GM23338 (cell line): ENCODE measurements at regions not wholly inside any gene's neighbourhood (a gene's known extent, or its start where the extent isn't known, plus 50 kb on each side); places are given as distances from the start of the nearest gene placed in this dataset.

Experiments used
- ATAC-seq: fragments of 200-7000 bp; cut with Tn5 transposase; 3 replicates; pipeline ENCODE4 v1.9.1; 2020
- DNase-seq: peaks from one replicate; pipeline ENCODE4 v3.0.0-alpha.2; 2015; ENCODE audit warnings: low spot score
- H2AFZ ChIP-seq: fragments of 200-600 bp; sonication (generic); 2 replicates; pipeline ENCODE4 v1.8.0; 2016; ENCODE audit warnings: antibody characterized with exemption, mild to moderate bottlenecking, moderate library complexity
- H3F3A ChIP-seq: fragments of 200-600 bp; sonication (generic); replicated peaks from 2 replicates; pipeline ENCODE4 v1.8.0; 2017; ENCODE audit warnings: antibody characterized with exemption, mixed run types, low read depth
- H3K27ac ChIP-seq: fragments of 200-600 bp; sonication (generic); 2 replicates; pipeline ENCODE4 v1.6.1; 2016; ENCODE audit warnings: low read depth
- H3K27me3 ChIP-seq: fragments of 200-600 bp; sonication (generic); 2 replicates; pipeline ENCODE4 v1.8.0; 2016; ENCODE audit warnings: mild to moderate bottlenecking, mixed run types, moderate library complexity; ENCODE audit not compliant: insufficient read depth
- H3K36me3 ChIP-seq: fragments of 200-600 bp; sonication (generic); 2 replicates; pipeline ENCODE4 v1.8.0; 2016; ENCODE audit warnings: mild to moderate bottlenecking; ENCODE audit not compliant: insufficient read depth
- H3K4me1 ChIP-seq: fragments of 200-600 bp; sonication (generic); 2 replicates; pipeline ENCODE4 v1.8.0; 2016; ENCODE audit warnings: mild to moderate bottlenecking, moderate library complexity; ENCODE audit not compliant: insufficient read depth
- H3K4me2 ChIP-seq: fragments of 200-600 bp; sonication (generic); 2 replicates; pipeline ENCODE4 v1.7.1; 2017; ENCODE audit warnings: mixed run types
- H3K4me3 ChIP-seq: fragments of 200-600 bp; sonication (generic); 2 replicates; pipeline ENCODE4 v1.6.1; 2016; ENCODE audit warnings: mixed run types
- H3K79me2 ChIP-seq: fragments of 200-600 bp; sonication (generic); replicated peaks from 2 replicates; pipeline ENCODE4 v1.8.0; 2017; ENCODE audit warnings: mild to moderate bottlenecking; ENCODE audit not compliant: insufficient read depth
- H3K9me2 ChIP-seq: fragments of 200-600 bp; sonication (generic); 2 replicates; pipeline ENCODE4 v1.8.0; 2017; ENCODE audit not compliant: insufficient read depth
- H4K20me1 ChIP-seq: fragments of 200-600 bp; sonication (generic); replicated peaks from 2 replicates; pipeline ENCODE4 v1.8.0; 2017; ENCODE audit warnings: mild to moderate bottlenecking; ENCODE audit not compliant: insufficient read depth
- H3K27ac Mint-ChIP-seq: 2 replicates; pipeline ENCODE4 v1.8.0; 2020; ENCODE audit warnings: inconsistent platforms, mild to moderate bottlenecking, moderate library complexity, mixed read lengths
- H3K27me3 Mint-ChIP-seq: 3 replicates; pipeline ENCODE4 v1.8.0; 2022; ENCODE audit warnings: low read depth, mild to moderate bottlenecking, moderate library complexity, mixed read lengths, inconsistent platforms; ENCODE audit not compliant: insufficient read depth, poor library complexity
- H3K36me3 Mint-ChIP-seq: 3 replicates; pipeline ENCODE4 v1.8.0; 2021; ENCODE audit warnings: low read depth, mild to moderate bottlenecking, inconsistent platforms, moderate library complexity, mixed read lengths
- H3K4me1 Mint-ChIP-seq: 3 replicates; pipeline ENCODE4 v1.8.0; 2020; ENCODE audit warnings: mild to moderate bottlenecking, inconsistent platforms, mixed read lengths
- H3K4me3 Mint-ChIP-seq: 3 replicates; pipeline ENCODE4 v1.8.0; 2021; ENCODE audit warnings: moderate library complexity, mild to moderate bottlenecking, inconsistent platforms, mixed read lengths
- H3K9me3 Mint-ChIP-seq: 3 replicates; pipeline ENCODE4 v1.8.0; 2020; ENCODE audit warnings: moderate library complexity, mild to moderate bottlenecking, inconsistent platforms, mixed read lengths
- CREB1 ChIP-seq: fragments of 250-450 bp; sonication (Bioruptor Pico); IDR thresholded peaks from 2 replicates; pipeline ENCODE4 v1.5.0; 2020; ENCODE audit warnings: low read depth, mild to moderate bottlenecking, moderate library complexity
- CTCF ChIP-seq, 2 experiments: fragments of 200-600 bp in 1 of 2; sonication (generic) in 1 of 2; conservative IDR thresholded peaks; 2 replicates each; pipeline versions ENCODE4 v1.5.1 to v1.6.1; 2016 to 2017; ENCODE audit warnings: antibody characterized with exemption in 2 of 2, low read depth in 2 of 2, mild to moderate bottlenecking in 2 of 2, moderate library complexity in 1 of 2
- ETS1 ChIP-seq: IDR thresholded peaks from 2 replicates; pipeline ENCODE4 v1.6.1; 2016; ENCODE audit warnings: antibody characterized with exemption
- JUNB ChIP-seq: IDR thresholded peaks from one replicate; pipeline ENCODE4 v1.6.1; 2016; ENCODE audit warnings: antibody characterized with exemption; ENCODE audit not compliant: unreplicated experiment
- REST ChIP-seq: IDR thresholded peaks from one replicate; pipeline ENCODE4 v1.6.1; 2018; ENCODE audit warnings: antibody characterized with exemption; ENCODE audit not compliant: unreplicated experiment
- ZNF114 ChIP-seq: fragments of 250-450 bp; sonication (Bioruptor Pico); IDR thresholded peaks from 2 replicates; pipeline ENCODE4 v1.5.0; 2020; ENCODE audit warnings: mild to moderate bottlenecking, moderate library complexity
- ZNF331 ChIP-seq: fragments of 250-450 bp; sonication (Bioruptor Pico); IDR thresholded peaks from 2 replicates; pipeline ENCODE4 v1.5.0; 2020; ENCODE audit warnings: low read depth, mild to moderate bottlenecking, moderate library complexity
- ZNF462 ChIP-seq: fragments of 250-450 bp; sonication (Bioruptor Pico); IDR thresholded peaks from 2 replicates; pipeline ENCODE4 v1.5.0; 2020; ENCODE audit warnings: mild to moderate bottlenecking, moderate library complexity

GRCh38 chr1:190579552-190580193 is 102.0 kb upstream of the BRINP3 start:
- Histone ChIP-seq H3K27ac (no peak overlapping the region), H3K4me3 (no peak overlapping the region), H3K4me2 (no peak overlapping the region), H3F3A (no peaks in the 10 kb centered on the region), H3K36me3 (no peaks in the 10 kb centered on the region), H3K9me2 (no peaks in the 10 kb centered on the region), H3K79me2 (no peaks in the 10 kb centered on the region), H4K20me1 (no peaks in the 10 kb centered on the region), H2AFZ (no peak overlapping the region), H3K4me1 (no peaks in the 10 kb centered on the region), H3K27me3 (no peaks in the 10 kb centered on the region)
- Mint-ChIP-seq H3K9me3 (no peaks in the 10 kb centered on the region), H3K4me1 (no peaks in the 10 kb centered on the region), H3K27ac (no peak overlapping the region), H3K36me3 (no peaks in the 10 kb centered on the region), H3K4me3 (no peak overlapping the region), H3K27me3 (no peaks in the 10 kb centered on the region)
- DNase-seq (no peak), ATAC-seq (no peak)
- TF ChIP-seq JUNB (no peak), REST (no peak)

GRCh38 chr1:190583862-190584261 is 106.2 kb upstream of the BRINP3 start:
- Histone ChIP-seq H3K4me2 (no peak overlapping the region), H3K79me2 (no peaks in the 10 kb centered on the region), H4K20me1 (no peaks in the 10 kb centered on the region), H3K27ac (no peak overlapping the region), H3K36me3 (no peaks in the 10 kb centered on the region), H2AFZ (no peak overlapping the region), H3F3A (no peaks in the 10 kb centered on the region), H3K4me1 (no peaks in the 10 kb centered on the region), H3K27me3 (no peaks in the 10 kb centered on the region), H3K4me3 (no peak overlapping the region), H3K9me2 (no peaks in the 10 kb centered on the region)
- H3K4me3 Mint-ChIP-seq: no peak overlapping the region
- no peak overlapping the region for H3K27ac Mint-ChIP-seq
- ATAC-seq (no peak), DNase-seq (no peak)
- H3K9me3 Mint-ChIP-seq: no peaks in the 10 kb centered on the region
- no peaks in the 10 kb centered on the region for H3K36me3 Mint-ChIP-seq
- H3K27me3 Mint-ChIP-seq: no peaks in the 10 kb centered on the region
- no peaks in the 10 kb centered on the region for H3K4me1 Mint-ChIP-seq
- TF ChIP-seq ZNF462 (CRISPR knock-in tag) (no peak), ZNF331 (CRISPR knock-in tag) (no peak), CREB1 (no peak), ZNF114 (CRISPR knock-in tag) (no peak), ETS1 (no peak), CTCF (conservative IDR thresholded peaks at IDR 0.05; ENCODE audit: low read depth in 2 of 2) (no peak), JUNB (no peak)
